ENCODE measurements at regions not wholly inside any gene's neighbourhood (a gene's known extent, or its start where the extent isn't known, plus 50 kb on each side); places are given as distances from the start of the nearest gene placed in this dataset.
A peak's percentile ranks its signal among the peaks of the same experiment; 100 is the strongest.

DNA sequence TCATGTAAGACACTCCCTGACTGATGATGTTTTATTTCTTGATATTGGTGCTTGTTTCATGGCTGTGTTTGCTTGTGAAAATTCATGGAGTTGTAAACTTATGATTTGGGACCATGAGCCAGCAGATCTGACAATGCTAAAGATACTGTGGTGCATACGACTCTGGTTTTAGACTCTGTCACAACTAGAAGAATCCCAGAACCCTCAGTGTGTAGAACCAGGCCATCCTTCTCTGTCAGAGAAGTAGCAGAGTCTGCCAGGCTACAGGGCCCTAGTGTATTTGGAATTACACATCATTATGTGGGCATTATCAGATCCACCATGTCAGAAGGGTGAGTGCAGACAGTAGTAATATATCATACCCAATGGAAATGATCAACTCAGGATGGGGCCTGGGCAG lies 209.8 kb upstream of the POU2AF2 start:
- ATAC-seq, result no peak
- peaks cover 0 to 9% of the 10 kb centered on the region in 2 donors for H3K9me3 ChIP-seq
- no peaks in the 10 kb centered on the region for H3K4me1 ChIP-seq
- intact Hi-C loops (cut with DNase I), result no loop called here
- no peak overlapping the region for H3K27ac ChIP-seq
- no peaks in the 10 kb centered on the region for H3K36me3 ChIP-seq
- DNase-seq, result no peak
- TF ChIP-seq, protein P1, sequence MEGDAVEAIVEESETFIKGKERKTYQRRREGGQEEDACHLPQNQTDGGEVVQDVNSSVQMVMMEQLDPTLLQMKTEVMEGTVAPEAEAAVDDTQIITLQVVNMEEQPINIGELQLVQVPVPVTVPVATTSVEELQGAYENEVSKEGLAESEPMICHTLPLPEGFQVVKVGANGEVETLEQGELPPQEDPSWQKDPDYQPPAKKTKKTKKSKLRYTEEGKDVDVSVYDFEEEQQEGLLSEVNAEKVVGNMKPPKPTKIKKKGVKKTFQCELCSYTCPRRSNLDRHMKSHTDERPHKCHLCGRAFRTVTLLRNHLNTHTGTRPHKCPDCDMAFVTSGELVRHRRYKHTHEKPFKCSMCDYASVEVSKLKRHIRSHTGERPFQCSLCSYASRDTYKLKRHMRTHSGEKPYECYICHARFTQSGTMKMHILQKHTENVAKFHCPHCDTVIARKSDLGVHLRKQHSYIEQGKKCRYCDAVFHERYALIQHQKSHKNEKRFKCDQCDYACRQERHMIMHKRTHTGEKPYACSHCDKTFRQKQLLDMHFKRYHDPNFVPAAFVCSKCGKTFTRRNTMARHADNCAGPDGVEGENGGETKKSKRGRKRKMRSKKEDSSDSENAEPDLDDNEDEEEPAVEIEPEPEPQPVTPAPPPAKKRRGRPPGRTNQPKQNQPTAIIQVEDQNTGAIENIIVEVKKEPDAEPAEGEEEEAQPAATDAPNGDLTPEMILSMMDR (IDR thresholded peaks at IDR 0.05), result no peak
- no peak overlapping the region for H3K4me3 ChIP-seq
- H3K27me3 ChIP-seq, result no peaks in the 10 kb centered on the region

DNA sequence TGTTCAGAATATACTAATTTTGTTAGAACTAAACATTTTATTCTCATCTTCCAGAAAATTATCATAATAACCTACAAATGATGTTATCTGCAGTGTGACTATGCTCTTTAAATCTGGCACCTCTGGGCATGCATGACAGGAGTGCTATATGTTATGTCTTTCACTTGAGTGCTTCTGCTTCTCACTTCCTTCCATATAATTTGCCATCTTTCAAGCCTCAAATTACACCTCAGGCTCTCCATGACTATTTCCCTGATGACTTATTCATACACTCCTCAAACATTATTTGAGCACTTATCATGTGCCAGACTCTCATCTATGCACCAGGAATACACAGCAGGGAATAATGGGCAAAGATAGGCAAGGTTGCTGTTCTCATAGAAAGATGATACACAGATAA lies 219.3 kb upstream of the POU2AF2 start:
- TF ChIP-seq, protein P1 (IDR thresholded peaks at IDR 0.05), result no peak
- peaks cover 0 to 1% of the 10 kb centered on the region in 2 donors for H3K4me1 ChIP-seq
- intact Hi-C loops (cut with DNase I), result no loop called here
- ATAC-seq, result no peak
- no peak overlapping the region for H3K27ac ChIP-seq
- H3K27me3 ChIP-seq, result no peaks in the 10 kb centered on the region
- no peak overlapping the region for H3K4me3 ChIP-seq
- peaks cover 0 to 12% of the 10 kb centered on the region in 2 donors for H3K9me3 ChIP-seq
- DNase-seq, result no peak
- H3K36me3 ChIP-seq, result no peaks in the 10 kb centered on the region

GRCh38 chr11:111021131-111021530 lies 224.4 kb upstream of the POU2AF2 start:
- Histone ChIP-seq H3K9me3 (no peaks in the 10 kb centered on the region), H3K27me3 (no peaks in the 10 kb centered on the region), H3K27ac (no peak overlapping the region), H3K4me3 (no peak overlapping the region), H3K4me1 (peaks cover 3 to 42% of the 10 kb centered on the region in 2 donors), H3K36me3 (no peaks in the 10 kb centered on the region)
- TF ChIP-seq, protein P1 (IDR thresholded peaks at IDR 0.05), result no peak
- intact Hi-C loops (cut with DNase I), result no loop called here
- no peak for DNase-seq
- no peak for ATAC-seq

DNA sequence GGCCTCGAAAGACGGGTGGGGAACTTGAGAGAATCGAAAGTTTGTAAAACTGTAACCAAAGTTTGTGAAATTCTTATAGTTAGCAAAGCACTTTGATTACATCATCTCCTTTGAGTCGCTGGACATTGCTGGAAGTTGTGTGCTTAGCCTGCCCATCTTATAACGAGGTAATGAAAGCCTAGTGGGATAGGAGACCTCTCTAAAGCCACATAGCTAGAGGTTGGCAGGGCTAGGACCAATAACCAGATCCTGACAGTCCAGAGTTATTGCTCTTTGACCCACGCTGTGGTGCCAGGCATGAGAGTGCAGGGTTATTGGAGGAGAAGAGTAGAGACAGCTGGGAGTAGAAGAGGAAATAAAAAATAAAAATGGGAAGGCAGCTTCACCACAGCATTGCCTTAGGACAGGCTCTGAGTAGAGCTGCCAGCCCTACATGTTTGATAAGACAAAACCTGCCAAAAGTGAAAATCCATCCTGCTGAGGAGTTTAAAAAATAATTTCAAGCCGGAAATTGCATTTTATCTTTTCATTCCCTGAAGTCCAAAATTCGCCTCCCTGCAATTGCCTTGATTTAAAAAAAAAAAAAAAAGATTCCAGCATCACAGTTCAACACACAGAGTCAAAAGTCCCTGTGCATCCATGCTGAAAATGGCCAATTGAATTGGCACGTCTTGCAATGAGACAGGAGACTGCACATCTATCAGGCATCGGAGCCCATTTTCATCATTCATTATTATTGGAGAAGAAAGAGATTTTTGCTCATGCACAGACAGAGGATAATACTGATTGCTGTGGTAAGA lies 225.5 kb upstream of the POU2AF2 start:
- H3K4me3 ChIP-seq, result no peak overlapping the region
- H3K27ac ChIP-seq, result peak overlapping the region in 1 of 2 donors; percentile 64

GRCh38 chr11:111019451-111019850 lies 226.1 kb upstream of the POU2AF2 start:
- Histone ChIP-seq H3K4me3 (no peak overlapping the region), H3K4me1 (peaks cover 3 to 42% of the 10 kb centered on the region in 2 donors), H3K27me3 (no peaks in the 10 kb centered on the region), H3K27ac (peak overlapping the region; percentile 14 to 64), H3K9me3 (no peaks in the 10 kb centered on the region), H3K36me3 (no peaks in the 10 kb centered on the region)
- intact Hi-C loops (cut with DNase I), result no loop called here
- ATAC-seq (peak; percentile 45), DNase-seq (no peak)
- TF ChIP-seq, protein P1 (IDR thresholded peaks at IDR 0.05), result no peak

More for the DNA sequence above, 225.5 kb upstream of the POU2AF2 start:
- Histone ChIP-seq H3K9me3 (no peaks in the 10 kb centered on the region), H3K4me1 (peaks cover 3 to 42% of the 10 kb centered on the region in 2 donors), H3K27me3 (no peaks in the 10 kb centered on the region), H3K36me3 (no peaks in the 10 kb centered on the region)
- peak; percentile 80 for ATAC-seq
- intact Hi-C loops (cut with DNase I), result no loop called here
- DNase-seq, result no peak
- TF ChIP-seq, protein P1 (IDR thresholded peaks at IDR 0.05), result no peak
